NCI-H524 (cell line): ENCODE measurements at regions not wholly inside any gene's neighbourhood (a gene's known extent, or its start where the extent isn't known, plus 50 kb on each side); places are given as distances from the start of the nearest gene placed in this dataset.
"Not testable (repeated sequence)": the region's sequence is repeated elsewhere in the genome, so short reads cannot be mapped to it uniquely, and the experiment has no call there.

Experiments used
- DNase-seq, 2 experiments: peaks; one replicate each; lab custom pipeline; 2025; lab: John Stamatoyannopoulos, UW

GRCh38 chr4:10278071-10278470 is 161.5 kb upstream of the WDR1 start:
- DNase-seq: no peak

GRCh38 chr4:10276152-10276551 is 159.6 kb upstream of the WDR1 start:
- no peak for DNase-seq

GRCh38 chr4:10275696-10276095 is 159.1 kb upstream of the WDR1 start:
- no peak for DNase-seq

GRCh38 chr4:10273030-10273429 is 156.4 kb upstream of the WDR1 start:
- no peak for DNase-seq

- DNase-seq: peak in 1 of 2 experiments; percentile 5
Measured at GRCh38 chr4:10272511-10272910, 155.9 kb upstream of the WDR1 start.

- no peak for DNase-seq
Measured at GRCh38 chr4:10267066-10267465, 150.5 kb upstream of the WDR1 start.

GRCh38 chr4:10260777-10261176 is 144.2 kb upstream of the WDR1 start:
- DNase-seq: no peak

- DNase-seq: no peak
Measured at GRCh38 chr4:10259976-10260375, 143.4 kb upstream of the WDR1 start.

- DNase-seq: no peak
Measured at GRCh38 chr4:10256203-10256602, 139.6 kb upstream of the WDR1 start.

GRCh38 chr4:10253765-10254164 is 137.2 kb upstream of the WDR1 start:
- no peak for DNase-seq

GRCh38 chr4:10245751-10246150 is 129.2 kb upstream of the WDR1 start:
- DNase-seq: no peak

GRCh38 chr4:10243856-10244255 is 127.3 kb upstream of the WDR1 start:
- DNase-seq: no peak

- DNase-seq: no peak
Measured at GRCh38 chr4:10240691-10241090, 124.1 kb upstream of the WDR1 start.

- no peak for DNase-seq
Measured at GRCh38 chr4:10239982-10240654, 123.5 kb upstream of the WDR1 start.

GRCh38 chr4:10237131-10237530 is 120.5 kb upstream of the WDR1 start:
- DNase-seq: no peak

- no peak for DNase-seq
Measured at GRCh38 chr4:10232114-10232513, 115.5 kb upstream of the WDR1 start.

- DNase-seq: no peak
Measured at GRCh38 chr4:10226756-10227155, 110.2 kb upstream of the WDR1 start.

- no peak for DNase-seq
Measured at GRCh38 chr4:10225096-10225495, 108.5 kb upstream of the WDR1 start.

- no peak for DNase-seq
Measured at GRCh38 chr4:10223782-10224181, 107.2 kb upstream of the WDR1 start.

- not testable (repeated sequence) for DNase-seq
Measured at GRCh38 chr4:10213481-10213880, 96.9 kb upstream of the WDR1 start.

- DNase-seq: no peak
Measured at GRCh38 chr4:10212901-10213300, 96.3 kb upstream of the WDR1 start.

- DNase-seq: no peak
Measured at GRCh38 chr4:10212400-10212799, 95.8 kb upstream of the WDR1 start.

- no peak for DNase-seq
Measured at GRCh38 chr4:10207116-10207515, 90.5 kb upstream of the WDR1 start.

GRCh38 chr4:10205223-10205622 is 88.6 kb upstream of the WDR1 start:
- no peak for DNase-seq
